ENCODE measurements at regions not wholly inside any gene's neighbourhood (a gene's known extent, or its start where the extent isn't known, plus 50 kb on each side); places are given as distances from the start of the nearest gene placed in this dataset.

GRCh38 chr18:75154259-75154658, 54.7 kb downstream of the PTGR3 start:
- Mint-ChIP-seq H3K27ac (no peak overlapping the region), H3K4me1 (no peaks in the 10 kb centered on the region), H3K36me3 (peaks cover 7% of the 10 kb centered on the region), H3K9me3 (peaks cover 10 to 12% (median 11%) of the 10 kb centered on the region in 3 donors), H3K4me3 (no peak overlapping the region), H3K27me3 (peaks cover 18 to 26% of the 10 kb centered on the region in 2 donors)
- Histone ChIP-seq H3K4me3 (ENCODE audit: control insufficient read depth in 1 of 2, extremely low read depth in 1 of 2, low read length in 1 of 2) (no peak overlapping the region), H3K27me3 (replicated peaks in 1 of 2; ENCODE audit: control insufficient read depth in 2 of 2, extremely low read depth in 1 of 2, insufficient read depth in 2 of 2, low read length in 1 of 2) (peaks cover 0 to 19% of the 10 kb centered on the region in 2 experiments), H3K27ac (ENCODE audit: low read length) (no peak overlapping the region), H3K4me1 (ENCODE audit: control insufficient read depth in 1 of 2, extremely low read depth in 1 of 2, insufficient read depth in 2 of 2, low read length in 2 of 2) (no peaks in the 10 kb centered on the region), H3K36me3 (ENCODE audit: control insufficient read depth in 2 of 2, extremely low read depth in 1 of 2, insufficient read depth in 1 of 2, low read length in 1 of 2) (no peaks in the 10 kb centered on the region), H3K9me3 (no peaks in the 10 kb centered on the region)
- ChIA-PET POLR2A (no interaction called here), CTCF (no interaction called here)
- no peak for ATAC-seq (replicated peaks in 1 of 4)
- DNase-seq: no peak
- WGBS (ENCODE audit: insufficient coverage): 84% methylated on average over 4 of the region's 6 CpGs

GRCh38 chr18:75143851-75144250, 65.1 kb downstream of the PTGR3 start:
- peaks cover 0 to 4% of the 10 kb centered on the region in 2 experiments for H3K27me3 ChIP-seq (replicated peaks in 1 of 2; ENCODE audit: control insufficient read depth in 2 of 2, extremely low read depth in 1 of 2, insufficient read depth in 2 of 2, low read length in 1 of 2)
- CTCF ChIA-PET: no interaction called here
- H3K36me3 ChIP-seq (ENCODE audit: control insufficient read depth in 2 of 2, extremely low read depth in 1 of 2, insufficient read depth in 1 of 2, low read length in 1 of 2): no peaks in the 10 kb centered on the region
- H3K9me3 ChIP-seq: no peaks in the 10 kb centered on the region
- H3K4me1 Mint-ChIP-seq: peaks cover 0 to 6% (median 0%) of the 10 kb centered on the region in 3 donors
- no peaks in the 10 kb centered on the region for H3K36me3 Mint-ChIP-seq
- peaks cover 0 to 3% of the 10 kb centered on the region in 2 donors for H3K27me3 Mint-ChIP-seq
- H3K4me1 ChIP-seq (ENCODE audit: control insufficient read depth in 1 of 2, extremely low read depth in 1 of 2, insufficient read depth in 2 of 2, low read length in 2 of 2): no peaks in the 10 kb centered on the region
- POLR2A ChIA-PET: no interaction called here
- peaks cover 9 to 36% (median 19%) of the 10 kb centered on the region in 3 donors for H3K9me3 Mint-ChIP-seq
- H3K4me3 ChIP-seq (ENCODE audit: control insufficient read depth in 1 of 2, extremely low read depth in 1 of 2, low read length in 1 of 2): no peak overlapping the region
- DNase-seq (no peak), ATAC-seq (replicated peaks in 1 of 4) (no peak)
- no CpG with 5 or more reads among the region's 2 CpGs for WGBS (ENCODE audit: insufficient coverage)
- no peak overlapping the region for H3K4me3 Mint-ChIP-seq
- no peak overlapping the region for H3K27ac ChIP-seq (ENCODE audit: low read length)
- H3K27ac Mint-ChIP-seq: no peak overlapping the region

GRCh38 chr18:75142677-75143076, 66.3 kb downstream of the PTGR3 start:
- no peak overlapping the region for H3K27ac Mint-ChIP-seq
- 100% methylated on average over 3 of the region's 10 CpGs for WGBS (ENCODE audit: insufficient coverage)
- CTCF ChIA-PET: no interaction called here

GRCh38 chr18:75141734-75142133, 67.2 kb downstream of the PTGR3 start:
- ATAC-seq (replicated peaks in 1 of 4): no peak
- CTCF ChIA-PET: no interaction called here
- peaks cover 2 to 3% of the 10 kb centered on the region in 2 donors for H3K27me3 Mint-ChIP-seq

More at GRCh38 chr18:75142677-75143076, 66.3 kb downstream of the PTGR3 start:
- H3K9me3 Mint-ChIP-seq: peaks cover 9 to 29% (median 15%) of the 10 kb centered on the region in 3 donors
- no peak overlapping the region for H3K27ac ChIP-seq (ENCODE audit: low read length)
- H3K36me3 Mint-ChIP-seq: no peaks in the 10 kb centered on the region
- no peaks in the 10 kb centered on the region for H3K36me3 ChIP-seq (ENCODE audit: control insufficient read depth in 2 of 2, extremely low read depth in 1 of 2, insufficient read depth in 1 of 2, low read length in 1 of 2)
- no peak for ATAC-seq (replicated peaks in 1 of 4)
- H3K27me3 Mint-ChIP-seq: peaks cover 0 to 3% of the 10 kb centered on the region in 2 donors
- H3K4me3 ChIP-seq (ENCODE audit: control insufficient read depth in 1 of 2, extremely low read depth in 1 of 2, low read length in 1 of 2): no peak overlapping the region
- POLR2A ChIA-PET: no interaction called here
- H3K9me3 ChIP-seq: no peaks in the 10 kb centered on the region
- no peak overlapping the region for H3K4me3 Mint-ChIP-seq
- H3K27me3 ChIP-seq (replicated peaks in 1 of 2; ENCODE audit: control insufficient read depth in 2 of 2, extremely low read depth in 1 of 2, insufficient read depth in 2 of 2, low read length in 1 of 2): peaks cover 0 to 4% of the 10 kb centered on the region in 2 experiments
- peaks cover 0 to 6% (median 0%) of the 10 kb centered on the region in 3 donors for H3K4me1 Mint-ChIP-seq
- no peak for DNase-seq
- H3K4me1 ChIP-seq (ENCODE audit: control insufficient read depth in 1 of 2, extremely low read depth in 1 of 2, insufficient read depth in 2 of 2, low read length in 2 of 2): no peaks in the 10 kb centered on the region

GRCh38 chr18:75141166-75141565, 67.8 kb downstream of the PTGR3 start:
- peaks cover 2 to 3% of the 10 kb centered on the region in 2 donors for H3K27me3 Mint-ChIP-seq
- Histone ChIP-seq H3K4me3 (ENCODE audit: control insufficient read depth in 1 of 2, extremely low read depth in 1 of 2, low read length in 1 of 2) (no peak overlapping the region), H3K27ac (ENCODE audit: low read length) (no peak overlapping the region), H3K9me3 (no peaks in the 10 kb centered on the region), H3K36me3 (ENCODE audit: control insufficient read depth in 2 of 2, extremely low read depth in 1 of 2, insufficient read depth in 1 of 2, low read length in 1 of 2) (no peaks in the 10 kb centered on the region), H3K4me1 (ENCODE audit: control insufficient read depth in 1 of 2, extremely low read depth in 1 of 2, insufficient read depth in 2 of 2, low read length in 2 of 2) (no peaks in the 10 kb centered on the region), H3K27me3 (replicated peaks in 1 of 2; ENCODE audit: control insufficient read depth in 2 of 2, extremely low read depth in 1 of 2, insufficient read depth in 2 of 2, low read length in 1 of 2) (peaks cover 0 to 4% of the 10 kb centered on the region in 2 experiments)
- peaks cover 0 to 6% (median 0%) of the 10 kb centered on the region in 3 donors for H3K4me1 Mint-ChIP-seq
- no peaks in the 10 kb centered on the region for H3K36me3 Mint-ChIP-seq
- peaks cover 5 to 14% (median 8%) of the 10 kb centered on the region in 3 donors for H3K9me3 Mint-ChIP-seq
- no peak overlapping the region for H3K27ac Mint-ChIP-seq
- DNase-seq (no peak), ATAC-seq (replicated peaks in 1 of 4) (no peak)
- CTCF ChIA-PET: no interaction called here
- WGBS (ENCODE audit: insufficient coverage): 100% methylated on average over 1 of the region's 5 CpGs
- POLR2A ChIA-PET: no interaction called here
- no peak overlapping the region for H3K4me3 Mint-ChIP-seq

More at GRCh38 chr18:75141734-75142133, 67.2 kb downstream of the PTGR3 start:
- no peak for DNase-seq
- peaks cover 0 to 4% of the 10 kb centered on the region in 2 experiments for H3K27me3 ChIP-seq (replicated peaks in 1 of 2; ENCODE audit: control insufficient read depth in 2 of 2, extremely low read depth in 1 of 2, insufficient read depth in 2 of 2, low read length in 1 of 2)
- no peaks in the 10 kb centered on the region for H3K9me3 ChIP-seq
- H3K36me3 Mint-ChIP-seq: no peaks in the 10 kb centered on the region
- H3K27ac ChIP-seq (ENCODE audit: low read length): no peak overlapping the region
- H3K4me3 ChIP-seq (ENCODE audit: control insufficient read depth in 1 of 2, extremely low read depth in 1 of 2, low read length in 1 of 2): no peak overlapping the region
- H3K27ac Mint-ChIP-seq: no peak overlapping the region
- H3K4me3 Mint-ChIP-seq: no peak overlapping the region
- H3K4me1 Mint-ChIP-seq: peaks cover 0 to 6% (median 0%) of the 10 kb centered on the region in 3 donors
- WGBS (ENCODE audit: insufficient coverage): 97% methylated on average over 11 of the region's 13 CpGs
- POLR2A ChIA-PET: no interaction called here
- peaks cover 9 to 20% (median 11%) of the 10 kb centered on the region in 3 donors for H3K9me3 Mint-ChIP-seq
- H3K36me3 ChIP-seq (ENCODE audit: control insufficient read depth in 2 of 2, extremely low read depth in 1 of 2, insufficient read depth in 1 of 2, low read length in 1 of 2): no peaks in the 10 kb centered on the region
- no peaks in the 10 kb centered on the region for H3K4me1 ChIP-seq (ENCODE audit: control insufficient read depth in 1 of 2, extremely low read depth in 1 of 2, insufficient read depth in 2 of 2, low read length in 2 of 2)

- H3K9me3 ChIP-seq: no peaks in the 10 kb centered on the region
- CTCF ChIA-PET: no interaction called here
- ATAC-seq (replicated peaks in 1 of 4) (no peak), DNase-seq (no peak)
- peaks cover 0 to 6% of the 10 kb centered on the region in 2 experiments for H3K27me3 ChIP-seq (replicated peaks in 1 of 2; ENCODE audit: control insufficient read depth in 2 of 2, extremely low read depth in 1 of 2, insufficient read depth in 2 of 2, low read length in 1 of 2)
- no peak overlapping the region for H3K27ac ChIP-seq (ENCODE audit: low read length)
- no peak overlapping the region for H3K4me3 ChIP-seq (ENCODE audit: control insufficient read depth in 1 of 2, extremely low read depth in 1 of 2, low read length in 1 of 2)
- Mint-ChIP-seq H3K27ac (no peak overlapping the region), H3K4me1 (peaks cover 0 to 6% (median 0%) of the 10 kb centered on the region in 3 donors), H3K9me3 (peaks cover 5 to 9% (median 8%) of the 10 kb centered on the region in 3 donors), H3K4me3 (no peak overlapping the region), H3K27me3 (peaks cover 2 to 3% of the 10 kb centered on the region in 2 donors), H3K36me3 (no peaks in the 10 kb centered on the region)
- H3K36me3 ChIP-seq (ENCODE audit: control insufficient read depth in 2 of 2, extremely low read depth in 1 of 2, insufficient read depth in 1 of 2, low read length in 1 of 2): no peaks in the 10 kb centered on the region
- H3K4me1 ChIP-seq (ENCODE audit: control insufficient read depth in 1 of 2, extremely low read depth in 1 of 2, insufficient read depth in 2 of 2, low read length in 2 of 2): no peaks in the 10 kb centered on the region
- WGBS (ENCODE audit: insufficient coverage): 71% methylated on average over 4 of the region's 5 CpGs
- POLR2A ChIA-PET: no interaction called here
Observed at GRCh38 chr18:75140296-75140695, 68.6 kb downstream of the PTGR3 start.
